ENCODE measurements at regions not wholly inside any gene's neighbourhood (a gene's known extent, or its start where the extent isn't known, plus 50 kb on each side); places are given as distances from the start of the nearest gene placed in this dataset.
"Not testable (repeated sequence)": the region's sequence is repeated elsewhere in the genome, so short reads cannot be mapped to it uniquely, and the experiment has no call there.

DNA sequence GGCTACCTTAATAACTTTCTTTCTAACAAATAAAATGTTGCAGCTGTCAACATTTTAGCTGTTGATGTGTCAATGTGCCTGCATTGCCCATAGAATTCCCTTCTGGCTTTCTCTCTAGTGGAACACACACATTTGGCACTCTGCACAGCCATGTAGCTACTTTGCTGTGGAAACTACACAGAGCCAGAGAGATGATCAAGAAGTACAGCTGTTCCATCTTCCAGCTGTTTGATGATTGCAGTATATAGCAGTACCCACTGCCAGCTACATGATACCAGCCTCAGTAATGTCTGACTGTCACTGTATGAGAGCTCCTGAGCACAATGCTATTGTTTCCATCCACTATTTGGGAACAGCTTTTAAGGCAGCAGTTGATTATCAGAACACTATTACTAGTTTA, 843.0 kb downstream of the PCDH17 start:
- in situ Hi-C loops (cut with MboI; ENCODE audit: low sequenced_read_pairs) = no loop called here

DNA sequence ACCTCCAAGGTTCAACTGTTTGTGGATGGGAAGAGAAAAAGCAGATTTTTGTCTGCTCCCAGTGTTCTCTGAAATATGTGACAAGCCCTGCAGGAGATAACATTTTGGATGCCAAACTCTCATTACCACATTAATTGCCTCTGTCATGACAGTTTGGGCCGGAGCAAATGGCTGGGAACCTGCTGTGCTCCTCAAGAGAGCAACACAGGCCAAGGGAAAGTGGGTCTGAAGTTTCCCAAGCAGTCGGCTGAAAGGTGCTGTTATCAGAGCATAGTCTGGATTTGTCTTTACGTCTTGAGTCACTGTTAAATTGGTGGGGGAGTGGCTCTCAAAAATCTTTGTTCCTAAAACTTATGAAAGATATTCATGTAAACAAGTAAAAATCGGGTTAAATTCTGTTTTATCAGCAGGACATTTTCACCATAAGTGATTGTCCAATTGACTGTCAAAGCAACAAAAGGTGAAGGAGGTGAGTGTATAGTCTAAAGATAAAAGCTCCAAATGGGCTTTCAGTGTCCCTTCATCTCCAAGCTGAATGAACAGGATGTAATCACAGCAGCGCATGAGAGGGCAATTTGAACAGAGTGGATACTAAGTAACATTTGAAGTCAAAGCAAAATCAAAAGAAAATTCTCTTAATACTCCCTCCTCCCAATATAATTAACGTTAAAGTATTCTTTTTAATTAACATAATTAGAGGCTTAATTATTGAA, 844.8 kb downstream of the PCDH17 start:
- in situ Hi-C loops (cut with MboI; ENCODE audit: low sequenced_read_pairs) = no loop called here

DNA sequence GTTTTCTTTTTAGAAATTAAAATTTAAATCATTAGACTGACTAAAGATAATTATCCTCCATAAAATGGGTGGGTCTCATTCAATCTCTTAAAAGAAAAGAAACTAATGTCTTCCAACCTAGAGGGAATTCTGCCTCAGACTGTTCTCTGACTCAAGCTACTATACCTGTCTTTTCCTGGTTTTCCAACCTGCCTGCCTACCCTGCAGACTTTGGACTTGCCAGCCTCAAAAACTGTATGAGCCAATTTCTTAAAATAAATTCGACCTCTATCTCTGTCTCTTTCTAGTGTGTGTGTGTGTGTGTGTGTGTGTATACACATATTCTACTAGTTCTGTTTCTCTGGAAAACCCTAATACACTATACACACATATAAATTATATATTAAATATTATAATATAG, 847.3 kb downstream of the PCDH17 start:
- in situ Hi-C loops (cut with MboI; ENCODE audit: low sequenced_read_pairs) = no loop called here

DNA sequence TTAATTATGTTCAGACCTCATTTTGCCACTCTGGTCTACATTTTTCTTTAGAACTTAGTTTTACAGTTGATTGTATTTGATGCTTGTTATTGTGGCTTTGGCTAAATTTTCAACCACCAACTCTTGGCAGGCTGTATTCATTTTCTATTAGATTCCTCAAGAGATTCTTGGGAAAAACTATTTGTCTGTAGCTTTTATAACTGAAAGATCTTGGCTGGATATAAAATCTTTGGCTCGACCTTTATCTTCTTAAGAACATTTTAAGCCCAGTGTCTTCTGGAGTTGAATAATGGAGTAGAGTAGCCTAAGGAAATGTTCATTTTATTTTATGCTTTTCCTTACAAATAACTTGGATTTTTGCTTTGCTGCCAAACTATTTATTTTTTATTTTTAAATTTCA, 848.5 kb downstream of the PCDH17 start:
- in situ Hi-C loops (cut with MboI; ENCODE audit: low sequenced_read_pairs) = no loop called here

DNA sequence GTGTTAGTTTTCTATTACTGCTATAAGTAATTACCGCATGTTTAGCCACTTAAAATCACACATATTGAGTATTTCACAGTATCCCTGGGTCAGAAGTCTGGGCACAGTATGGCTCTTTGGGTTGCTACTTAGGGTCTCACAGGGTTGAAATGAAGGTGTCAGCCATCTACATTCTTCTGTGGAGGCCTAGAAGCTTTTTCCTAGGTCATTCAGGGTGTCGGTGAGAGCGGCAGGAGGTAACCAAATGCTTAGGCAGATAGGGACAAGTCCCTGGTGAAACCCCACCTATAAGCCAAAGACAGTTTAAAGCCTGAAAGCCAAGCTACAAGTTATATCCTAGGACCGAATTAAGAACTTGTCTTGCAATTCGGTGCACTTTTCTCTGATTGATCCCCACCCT, 856.7 kb downstream of the PCDH17 start:
- in situ Hi-C loops (cut with MboI; ENCODE audit: low sequenced_read_pairs) = no loop called here

DNA sequence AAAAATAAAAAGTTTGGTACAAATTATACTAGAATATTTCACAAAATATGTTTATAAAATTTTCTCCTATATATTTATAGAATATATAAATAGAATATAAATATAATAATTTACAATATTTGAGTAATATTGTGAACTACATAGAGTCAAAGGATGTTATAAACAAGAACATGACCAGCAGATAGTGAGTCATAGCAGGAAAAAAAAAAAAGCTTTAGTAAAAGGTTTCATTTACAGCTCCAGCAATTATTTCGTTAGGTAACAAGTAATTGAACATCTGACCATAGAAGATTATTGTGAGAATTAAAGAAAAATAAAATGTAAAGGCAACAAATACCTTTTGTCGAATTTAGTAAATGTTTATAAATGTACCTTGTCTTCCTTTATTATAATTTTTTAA, 864.1 kb downstream of the PCDH17 start:
- in situ Hi-C loops (cut with MboI; ENCODE audit: low sequenced_read_pairs) = no loop called here

DNA sequence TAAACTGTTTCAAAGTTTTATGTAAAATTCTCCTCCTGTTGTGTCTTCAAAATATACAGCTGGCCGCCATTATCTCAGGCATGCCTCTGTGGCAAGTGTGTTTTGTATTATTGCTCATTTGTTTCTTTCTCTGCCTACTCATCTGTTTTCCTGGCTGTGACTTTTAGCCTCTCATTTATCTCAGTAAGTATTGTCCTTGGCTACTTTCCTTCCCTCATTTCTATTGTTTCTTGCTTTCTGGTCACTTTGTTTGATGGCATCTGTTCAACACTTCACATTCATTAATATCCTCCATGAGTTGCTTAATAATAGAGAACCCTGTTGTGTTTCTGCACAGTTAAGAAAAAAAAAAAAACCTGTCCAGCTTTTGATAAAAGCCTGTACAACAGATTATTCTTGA, 869.4 kb downstream of the PCDH17 start:
- in situ Hi-C loops (cut with MboI; ENCODE audit: low sequenced_read_pairs) = no loop called here

DNA sequence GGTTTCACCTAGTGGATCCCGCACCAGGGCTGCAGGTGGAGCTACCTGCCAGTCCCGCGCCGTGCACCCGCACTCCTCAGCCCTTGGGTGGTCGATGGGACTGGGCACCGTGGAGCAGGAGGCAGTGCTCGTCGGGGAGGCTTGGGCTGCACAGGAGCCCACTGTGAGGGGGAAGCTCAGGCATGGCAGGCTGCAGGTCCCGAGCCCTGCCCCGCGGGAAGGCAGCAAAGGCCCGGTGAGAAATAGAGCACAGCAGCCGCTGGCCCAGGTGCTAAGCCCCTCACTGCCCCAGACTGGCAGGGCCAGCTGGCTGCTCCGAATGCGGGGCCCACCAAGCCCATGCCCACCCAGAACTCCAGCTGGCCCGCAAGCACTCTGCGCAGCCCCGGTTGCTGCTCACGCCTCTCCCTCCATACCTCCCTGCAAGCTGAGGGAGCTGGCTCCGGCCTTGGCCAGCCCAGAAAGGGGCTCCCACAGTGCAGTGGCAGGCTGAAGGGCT, 872.7 kb downstream of the PCDH17 start:
- in situ Hi-C loops (cut with MboI; ENCODE audit: low sequenced_read_pairs) = not testable (repeated sequence)

DNA sequence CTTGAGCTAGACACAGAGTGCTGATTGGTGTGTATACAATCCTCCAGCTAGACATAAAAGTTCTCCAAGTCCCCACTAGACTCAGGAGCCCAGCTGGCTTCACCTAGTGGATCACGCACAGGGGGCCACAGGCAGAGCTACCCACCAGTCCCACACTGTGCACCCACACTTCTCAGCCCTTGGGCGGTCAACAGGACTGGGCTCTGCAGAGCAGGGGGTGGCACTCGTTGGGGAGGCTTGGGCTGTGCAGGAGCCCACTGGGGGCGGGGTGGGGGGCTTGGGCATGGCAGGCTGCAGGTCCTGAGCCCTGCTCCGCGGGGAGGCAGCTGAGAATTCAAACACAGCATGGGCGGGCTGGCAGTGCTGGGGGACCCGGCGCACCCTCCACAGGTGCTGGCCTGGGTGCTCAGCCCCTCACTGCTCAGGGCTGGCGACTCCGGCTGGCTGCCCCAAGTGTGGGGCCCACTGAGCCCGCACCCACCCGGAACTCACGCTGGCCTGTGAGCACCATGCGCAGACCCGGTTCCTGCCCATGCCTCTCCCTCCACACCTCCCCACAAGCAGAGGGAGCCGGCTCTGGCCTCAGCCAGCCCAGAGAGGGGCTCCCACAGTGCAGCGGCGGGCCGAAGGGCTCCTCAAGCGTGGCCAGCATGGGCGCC, 873.8 kb downstream of the PCDH17 start:
- in situ Hi-C loops (cut with MboI; ENCODE audit: low sequenced_read_pairs) = not testable (repeated sequence)

DNA sequence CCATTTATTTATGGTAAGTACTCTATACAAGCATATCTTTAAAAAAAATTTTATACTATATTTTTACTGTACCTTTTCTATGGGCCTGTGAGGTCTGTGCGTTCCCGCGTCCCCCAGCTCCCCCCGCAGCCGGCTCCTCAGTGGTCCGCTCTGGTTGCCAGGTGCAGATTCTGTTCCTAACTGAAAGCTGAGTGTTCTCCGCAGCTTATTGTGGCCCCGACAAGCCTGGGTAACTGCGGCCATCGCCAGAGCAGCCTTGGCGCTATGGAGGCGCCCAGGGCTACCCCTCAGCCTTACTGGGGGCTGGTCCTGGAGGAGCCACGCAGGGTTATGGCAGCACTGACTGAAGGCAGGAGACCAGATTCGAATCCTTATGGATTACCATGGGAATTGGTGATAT, 896.8 kb downstream of the PCDH17 start:
- in situ Hi-C loops (cut with MboI; ENCODE audit: low sequenced_read_pairs) = no loop called here

DNA sequence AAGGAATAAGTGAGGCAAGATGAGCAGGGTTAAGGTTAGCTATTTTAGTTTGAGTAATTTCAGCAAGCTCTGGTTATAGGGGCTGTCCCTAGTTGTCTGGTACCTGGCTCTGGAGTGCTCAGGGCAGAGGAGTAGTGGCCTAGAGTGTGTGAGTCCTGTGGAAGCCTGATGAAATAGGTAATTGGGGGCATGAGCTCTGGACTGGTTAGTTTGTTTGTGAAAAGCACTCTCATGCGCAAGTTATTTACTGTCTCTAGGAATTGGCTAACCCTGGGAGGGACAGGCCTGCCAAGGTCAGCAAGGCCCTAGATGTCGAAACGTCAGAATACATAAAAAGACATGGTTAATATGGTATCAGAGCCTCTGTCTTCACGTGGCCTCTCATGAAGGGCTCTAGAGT, 900.1 kb downstream of the PCDH17 start:
- in situ Hi-C loops (cut with MboI; ENCODE audit: low sequenced_read_pairs) = no loop called here

DNA sequence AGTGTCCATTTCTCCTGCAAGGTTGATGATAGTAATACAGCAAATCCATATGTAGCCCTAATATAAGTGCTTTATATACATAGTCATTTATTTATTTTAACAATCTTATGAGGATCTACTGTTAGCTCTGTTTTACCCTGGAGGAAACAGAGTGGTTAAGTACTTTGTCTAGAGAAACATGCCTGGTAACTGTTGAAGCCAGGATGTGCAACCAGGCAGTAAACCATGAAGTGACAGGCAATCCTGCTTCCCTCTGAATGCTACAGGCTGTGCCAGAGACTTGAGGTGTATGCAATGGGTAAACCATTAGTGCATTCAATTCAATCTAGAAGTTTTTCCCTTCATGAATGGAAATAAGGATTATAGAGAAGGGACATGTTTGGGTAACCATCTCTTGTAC, 911.0 kb downstream of the PCDH17 start:
- in situ Hi-C loops (cut with MboI; ENCODE audit: low sequenced_read_pairs) = no loop called here

DNA sequence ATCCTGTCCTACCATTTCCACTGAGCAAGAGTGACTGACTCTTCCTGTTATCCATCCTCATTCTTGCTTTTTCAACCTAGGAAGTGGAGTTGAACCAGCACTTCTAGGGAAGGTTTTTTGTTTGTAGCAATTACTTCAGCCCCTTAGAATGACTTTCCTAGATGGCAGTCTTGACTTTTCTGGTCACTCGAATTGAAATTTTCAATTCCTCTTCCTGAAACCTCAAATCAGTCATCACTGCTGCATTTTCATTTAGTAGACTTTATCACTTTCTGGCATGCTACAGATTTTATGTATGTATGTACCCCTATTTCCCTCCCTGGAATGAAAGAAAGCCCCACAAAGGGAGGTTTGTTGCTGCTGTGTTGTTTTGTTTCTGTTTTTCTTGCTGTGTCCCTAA, 915.9 kb downstream of the PCDH17 start:
- in situ Hi-C loops (cut with MboI; ENCODE audit: low sequenced_read_pairs) = no loop called here

DNA sequence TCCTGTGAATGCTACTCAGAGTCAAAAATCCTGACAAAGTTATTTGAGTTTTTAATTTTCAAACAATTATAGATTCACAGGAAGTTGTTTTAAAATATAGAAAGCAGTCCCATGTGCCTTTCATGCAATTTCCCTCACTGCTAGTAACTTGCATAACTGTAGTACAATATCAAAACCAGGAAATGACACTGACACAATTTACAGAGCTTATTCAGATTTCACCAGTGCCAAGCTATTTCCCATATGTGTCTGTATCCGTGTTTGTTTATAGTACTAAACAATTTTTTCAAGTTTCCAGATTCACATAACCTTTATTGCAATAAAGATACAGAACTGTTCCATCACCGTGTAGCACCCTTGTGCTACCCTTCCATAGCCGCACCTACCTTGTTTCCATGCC, 934.6 kb downstream of the PCDH17 start:
- in situ Hi-C loops (cut with MboI; ENCODE audit: low sequenced_read_pairs) = no loop called here

DNA sequence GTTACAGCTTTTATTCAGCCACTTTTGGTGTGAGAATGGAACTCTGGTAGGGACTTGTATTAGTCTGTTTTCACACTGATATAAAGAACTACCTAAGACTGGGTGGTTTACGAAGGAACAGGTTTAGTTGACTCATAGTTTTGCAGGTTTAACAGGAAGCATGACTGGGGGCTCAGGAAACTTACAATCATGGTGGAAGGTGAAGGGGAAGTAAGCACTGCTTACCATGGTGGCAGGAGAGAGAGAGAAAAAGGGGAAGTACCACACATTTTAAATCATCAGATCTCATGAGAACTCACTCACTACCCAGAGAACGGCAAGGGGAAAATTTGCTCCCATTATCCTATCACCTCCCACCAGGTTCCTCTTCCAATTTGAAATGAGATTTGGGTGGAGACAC, 942.2 kb downstream of the PCDH17 start:
- in situ Hi-C loops (cut with MboI; ENCODE audit: low sequenced_read_pairs) = no loop called here

DNA sequence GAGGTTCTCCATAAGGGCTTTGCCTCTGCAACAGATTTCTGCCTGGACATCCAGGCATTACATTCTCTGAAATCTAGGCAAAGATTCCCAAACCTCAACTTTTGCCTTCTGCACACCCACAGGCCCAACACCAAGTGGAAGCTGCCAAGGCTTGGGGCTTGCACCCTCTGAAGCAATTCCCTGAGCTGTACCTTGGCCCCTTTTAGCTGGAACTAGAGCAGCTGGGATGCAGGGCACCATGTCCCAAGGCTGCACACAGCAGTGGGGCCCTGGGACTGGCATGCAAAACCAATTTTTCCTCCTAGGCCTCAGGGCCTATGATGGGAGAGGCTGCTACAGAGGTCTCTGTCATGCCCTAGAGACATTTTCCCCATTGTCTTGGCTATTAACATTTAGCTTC, 943.2 kb downstream of the PCDH17 start:
- in situ Hi-C loops (cut with MboI; ENCODE audit: low sequenced_read_pairs) = no loop called here

DNA sequence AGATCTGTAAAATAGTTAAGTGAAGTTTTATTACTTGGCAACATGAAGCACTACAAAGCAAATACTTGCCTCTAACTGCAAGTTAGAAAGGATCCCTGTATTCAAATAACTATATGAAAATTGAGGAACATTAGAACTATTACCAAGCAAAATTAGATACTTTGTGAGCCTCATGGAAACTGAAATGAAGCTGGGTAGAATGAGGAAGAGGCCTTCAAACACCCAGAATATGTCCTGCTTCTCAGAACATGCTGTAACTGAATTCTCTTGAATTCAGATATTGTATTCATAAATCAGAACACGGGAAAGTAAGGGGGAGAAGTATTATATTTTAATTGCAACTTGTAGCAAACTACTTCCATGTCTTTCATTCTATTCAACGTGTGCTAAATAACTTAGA, 947.9 kb downstream of the PCDH17 start:
- in situ Hi-C loops (cut with MboI; ENCODE audit: low sequenced_read_pairs) = no loop called here

DNA sequence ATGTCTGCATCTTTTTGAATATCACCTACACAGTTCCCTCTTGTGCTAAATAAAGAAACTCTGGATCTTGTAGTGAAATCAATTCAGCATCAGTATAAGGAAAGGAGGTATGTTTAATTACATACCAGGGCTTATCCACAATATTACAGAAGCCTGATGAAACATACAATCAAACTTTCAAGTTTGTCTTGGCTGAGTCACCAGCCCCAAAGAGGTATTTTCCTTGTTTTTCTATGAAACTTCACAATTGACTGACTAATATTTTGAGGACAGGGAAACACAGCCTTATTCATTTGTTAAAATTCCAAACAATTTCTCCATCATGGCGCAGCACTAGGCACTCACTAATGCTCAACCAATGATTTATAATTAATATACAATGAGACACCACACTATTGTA, 952.4 kb downstream of the PCDH17 start:
- in situ Hi-C loops (cut with MboI; ENCODE audit: low sequenced_read_pairs) = no loop called here

DNA sequence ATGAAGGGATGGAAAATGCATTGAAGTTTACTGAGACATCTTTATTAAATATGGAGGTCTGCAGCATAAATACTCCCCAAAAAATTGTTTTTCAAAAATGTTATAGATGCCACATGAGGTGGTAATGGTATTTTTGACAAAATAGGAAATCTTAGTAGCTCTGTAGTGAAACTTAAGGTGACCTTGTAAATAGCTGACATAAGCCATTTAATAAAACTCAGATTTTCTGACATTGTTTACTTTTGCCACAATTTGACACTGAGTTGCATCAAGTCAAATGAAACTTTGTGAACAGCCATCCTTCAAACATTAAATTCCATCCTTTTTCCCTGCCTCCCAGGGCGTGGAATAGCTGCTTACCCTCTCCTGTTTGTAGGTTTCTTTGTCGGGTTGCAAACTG, 953.1 kb downstream of the PCDH17 start:
- in situ Hi-C loops (cut with MboI; ENCODE audit: low sequenced_read_pairs) = no loop called here

DNA sequence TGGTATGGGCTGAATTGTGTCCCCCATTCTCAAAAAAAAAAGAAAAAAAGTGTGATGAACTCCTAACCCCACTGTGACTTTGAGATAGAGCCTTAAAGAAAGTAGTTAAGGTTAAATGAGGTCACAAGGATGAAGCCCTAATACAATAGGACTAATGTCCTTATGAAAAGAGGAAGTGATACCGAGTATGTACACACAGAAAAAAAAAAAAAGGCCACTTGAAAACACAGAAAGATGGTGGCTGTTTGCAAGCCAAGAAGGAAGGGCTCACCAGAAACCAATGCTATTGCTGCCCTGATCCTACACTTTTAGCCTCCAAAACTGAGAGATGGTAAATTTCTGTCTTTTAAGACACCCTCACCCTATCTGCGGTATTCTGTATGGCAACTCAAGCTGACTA, 955.6 kb downstream of the PCDH17 start:
- in situ Hi-C loops (cut with MboI; ENCODE audit: low sequenced_read_pairs) = no loop called here

DNA sequence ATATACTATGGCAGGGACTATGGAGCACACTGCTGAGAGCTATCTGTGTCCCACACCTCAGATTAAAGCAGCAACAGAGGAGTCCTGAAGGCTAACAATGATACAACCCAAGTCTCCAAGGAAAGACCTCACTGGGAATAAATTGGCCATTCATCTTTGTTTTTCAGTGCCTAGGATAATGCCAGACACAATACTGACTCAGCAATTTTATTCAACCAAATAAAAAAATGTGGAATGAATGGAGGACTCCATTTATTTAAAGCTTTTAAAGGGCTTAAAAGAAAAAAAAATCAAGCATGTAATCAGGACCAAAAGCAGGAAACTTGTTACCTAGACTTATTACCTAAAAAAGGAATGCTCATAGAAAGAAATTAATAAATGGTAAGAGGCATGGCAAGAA, 960.5 kb downstream of the PCDH17 start:
- in situ Hi-C loops (cut with MboI; ENCODE audit: low sequenced_read_pairs) = no loop called here

DNA sequence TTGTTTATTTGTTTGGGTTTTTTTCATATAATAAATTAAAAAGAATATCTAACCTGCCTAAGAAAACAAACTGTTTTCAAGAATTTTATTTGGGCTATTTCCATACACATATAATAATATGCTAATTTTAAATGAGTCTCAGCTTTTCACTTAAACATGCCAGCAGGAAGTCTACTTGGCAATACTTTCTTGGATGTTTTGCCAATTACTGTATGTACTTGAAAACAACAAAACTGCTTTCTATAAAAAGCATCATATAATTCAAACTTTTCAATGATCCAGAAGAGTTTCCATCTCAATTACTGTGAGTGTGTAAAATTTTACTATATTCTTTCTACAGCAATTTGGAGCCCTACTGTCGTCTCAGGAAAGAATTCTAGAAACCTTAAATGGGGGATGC, 961.2 kb downstream of the PCDH17 start:
- in situ Hi-C loops (cut with MboI; ENCODE audit: low sequenced_read_pairs) = no loop called here
